GM12878 (cell line): ENCODE measurements at regions not wholly inside any gene's neighbourhood (a gene's known extent, or its start where the extent isn't known, plus 50 kb on each side); places are given as distances from the start of the nearest gene placed in this dataset.

Experiments used
- EP300 ChIP-seq, 2 experiments: fragments of 150-350 bp in 1 of 2; IDR thresholded peaks; 2 replicates each; pipeline ENCODE4 v1.6.1; 2011 to 2012; ENCODE audit warnings: low read depth in 2 of 2, low read length in 2 of 2, borderline replicate concordance in 1 of 2, improper control_type of control experiment in 1 of 2, inconsistent platforms in 1 of 2; ENCODE audit not compliant: control insufficient read depth in 1 of 2
- NFIC ChIP-seq: IDR thresholded peaks from 2 replicates; pipeline ENCODE4 v1.6.1; 2012; ENCODE audit warnings: low read depth, mild to moderate bottlenecking, inconsistent platforms, low read length, moderate library complexity
- NRF1 ChIP-seq: conservative IDR thresholded peaks from 2 replicates; pipeline ENCODE4 v1.6.1; 2011; ENCODE audit warnings: mild to moderate bottlenecking, low read depth, low read length, improper control_type of control experiment
- SIN3A ChIP-seq: IDR thresholded peaks from 2 replicates; pipeline ENCODE4 v1.6.1; 2012; ENCODE audit warnings: low read depth, low read length, improper control_type of control experiment
- TBL1XR1 ChIP-seq: IDR thresholded peaks from 2 replicates; pipeline ENCODE4 v1.6.1; 2012; ENCODE audit warnings: low read depth, low read length, improper control_type of control experiment
- TF ChIP-seq, protein P1 (sequence below), 3 experiments: IDR thresholded peaks in 2 of 3; conservative IDR thresholded peaks in 1 of 3; 2 replicates each; pipeline ENCODE4 v1.5.1; 2011; ENCODE audit warnings: low read depth in 3 of 3, low read length in 3 of 3, mild to moderate bottlenecking in 3 of 3, control low read depth in 2 of 3, moderate library complexity in 2 of 3, inconsistent platforms in 1 of 3, mixed read lengths in 1 of 3; ENCODE audit not compliant: control insufficient read depth in 2 of 3, insufficient read depth in 1 of 3; ENCODE audit errors: extremely low read depth in 1 of 3
- TF ChIP-seq, protein P2 (sequence below): IDR thresholded peaks from 2 replicates; pipeline ENCODE4 v1.6.1; 2012; ENCODE audit warnings: low read length, inconsistent platforms
- TF ChIP-seq, protein P3 (sequence below): IDR thresholded peaks from 2 replicates; pipeline ENCODE4 v1.6.1; 2012; ENCODE audit warnings: low read depth, low read length, improper control_type of control experiment

GRCh38 chr1:235022981-235023710 is 105.5 kb downstream of the TOMM20 start:
- TF ChIP-seq NFIC (peak; percentile 81), NRF1 (no peak), EP300 (IDR thresholded peaks at IDR 0.05; ENCODE audit: borderline replicate concordance in 1 of 2, control insufficient read depth in 1 of 2, low read depth in 2 of 2, low read length in 2 of 2) (peak; percentile 49 to 54; a peak in 2 of 4 replicates), SIN3A (no peak), TBL1XR1 (no peak)
- TF ChIP-seq, protein P1, sequence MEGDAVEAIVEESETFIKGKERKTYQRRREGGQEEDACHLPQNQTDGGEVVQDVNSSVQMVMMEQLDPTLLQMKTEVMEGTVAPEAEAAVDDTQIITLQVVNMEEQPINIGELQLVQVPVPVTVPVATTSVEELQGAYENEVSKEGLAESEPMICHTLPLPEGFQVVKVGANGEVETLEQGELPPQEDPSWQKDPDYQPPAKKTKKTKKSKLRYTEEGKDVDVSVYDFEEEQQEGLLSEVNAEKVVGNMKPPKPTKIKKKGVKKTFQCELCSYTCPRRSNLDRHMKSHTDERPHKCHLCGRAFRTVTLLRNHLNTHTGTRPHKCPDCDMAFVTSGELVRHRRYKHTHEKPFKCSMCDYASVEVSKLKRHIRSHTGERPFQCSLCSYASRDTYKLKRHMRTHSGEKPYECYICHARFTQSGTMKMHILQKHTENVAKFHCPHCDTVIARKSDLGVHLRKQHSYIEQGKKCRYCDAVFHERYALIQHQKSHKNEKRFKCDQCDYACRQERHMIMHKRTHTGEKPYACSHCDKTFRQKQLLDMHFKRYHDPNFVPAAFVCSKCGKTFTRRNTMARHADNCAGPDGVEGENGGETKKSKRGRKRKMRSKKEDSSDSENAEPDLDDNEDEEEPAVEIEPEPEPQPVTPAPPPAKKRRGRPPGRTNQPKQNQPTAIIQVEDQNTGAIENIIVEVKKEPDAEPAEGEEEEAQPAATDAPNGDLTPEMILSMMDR (IDR thresholded peaks at IDR 0.05 in 2 of 3, conservative IDR thresholded peaks at IDR 0.05 in 1 of 3; ENCODE audit: control insufficient read depth in 2 of 3, extremely low read depth in 1 of 3, insufficient read depth in 1 of 3, low read depth in 3 of 3, low read length in 3 of 3), result no peak
- TF ChIP-seq, protein P2, sequence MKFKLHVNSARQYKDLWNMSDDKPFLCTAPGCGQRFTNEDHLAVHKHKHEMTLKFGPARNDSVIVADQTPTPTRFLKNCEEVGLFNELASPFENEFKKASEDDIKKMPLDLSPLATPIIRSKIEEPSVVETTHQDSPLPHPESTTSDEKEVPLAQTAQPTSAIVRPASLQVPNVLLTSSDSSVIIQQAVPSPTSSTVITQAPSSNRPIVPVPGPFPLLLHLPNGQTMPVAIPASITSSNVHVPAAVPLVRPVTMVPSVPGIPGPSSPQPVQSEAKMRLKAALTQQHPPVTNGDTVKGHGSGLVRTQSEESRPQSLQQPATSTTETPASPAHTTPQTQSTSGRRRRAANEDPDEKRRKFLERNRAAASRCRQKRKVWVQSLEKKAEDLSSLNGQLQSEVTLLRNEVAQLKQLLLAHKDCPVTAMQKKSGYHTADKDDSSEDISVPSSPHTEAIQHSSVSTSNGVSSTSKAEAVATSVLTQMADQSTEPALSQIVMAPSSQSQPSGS, result peak; percentile 81; the same call in 1 of the 2 replicates
- TF ChIP-seq, protein P3, sequence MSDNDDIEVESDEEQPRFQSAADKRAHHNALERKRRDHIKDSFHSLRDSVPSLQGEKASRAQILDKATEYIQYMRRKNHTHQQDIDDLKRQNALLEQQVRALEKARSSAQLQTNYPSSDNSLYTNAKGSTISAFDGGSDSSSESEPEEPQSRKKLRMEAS, result no peak
